PC-9 (cell line): ENCODE measurements at regions not wholly inside any gene's neighbourhood (a gene's known extent, or its start where the extent isn't known, plus 50 kb on each side); places are given as distances from the start of the nearest gene placed in this dataset.

Experiments used
- BruUV-seq: library from RNA; stranded (reverse); fragments of 400-500 nt; replicated peaks from 2 replicates; lab custom pipeline; 2021; lab: Mats Ljungman, UMichigan
- CTCF ChIA-PET: fragments of 300-600 bp; sonication (Branson Sonifier 250); formaldehyde crosslinking; loops from one replicate; lab custom pipeline; 2022; ENCODE audit warnings: antibody characterized with exemption; lab: Charles Lee
- POLR2A ChIA-PET: fragments of 300-600 bp; sonication (Branson Sonifier 250); formaldehyde crosslinking; loops from one replicate; lab custom pipeline; 2022; ENCODE audit warnings: antibody characterized with exemption; ENCODE audit not compliant: unreplicated experiment; lab: Charles Lee
- DNase-seq, 2 experiments: peaks; one replicate each; pipeline versions ENCODE4 v3.0.0 to v3.0.0-alpha.2; 2015 to 2022; ENCODE audit warnings: mixed read lengths in 1 of 2
- H2AFZ ChIP-seq: fragments of 200-600 bp; sonication (generic); 2 replicates; pipeline ENCODE4 v1.8.1; 2017; ENCODE audit warnings: antibody characterized with exemption
- H3F3A ChIP-seq: fragments of 200-600 bp; sonication (generic); 2 replicates; pipeline ENCODE4 v1.8.1; 2017; ENCODE audit warnings: antibody characterized with exemption, mild to moderate bottlenecking, low read depth; ENCODE audit not compliant: insufficient read depth
- H3K27ac ChIP-seq: fragments of 200-600 bp; sonication (generic); 2 replicates; pipeline ENCODE4 v1.6.1; 2016; ENCODE audit warnings: mixed run types
- H3K27me3 ChIP-seq: fragments of 200-600 bp; sonication (generic); 2 replicates; pipeline ENCODE4 v1.6.1; 2016; ENCODE audit warnings: low read depth, mixed run types; ENCODE audit not compliant: insufficient read depth
- H3K36me3 ChIP-seq: fragments of 200-600 bp; sonication (generic); 2 replicates; pipeline ENCODE4 v1.6.1; 2016; ENCODE audit warnings: low read depth, mixed run types
- H3K4me1 ChIP-seq: fragments of 200-600 bp; sonication (generic); replicated peaks from 2 replicates; pipeline ENCODE4 v1.6.1; 2016; ENCODE audit warnings: mixed run types; ENCODE audit not compliant: insufficient read depth
- H3K4me2 ChIP-seq: fragments of 200-600 bp; sonication (generic); 2 replicates; pipeline ENCODE4 v1.6.1; 2017; ENCODE audit warnings: mixed run types
- H3K4me3 ChIP-seq: fragments of 200-600 bp; sonication (generic); 2 replicates; pipeline ENCODE4 v1.6.1; 2016; ENCODE audit warnings: mixed run types
- H3K79me2 ChIP-seq: fragments of 200-600 bp; sonication (generic); 2 replicates; pipeline ENCODE4 v1.6.1; 2017; ENCODE audit warnings: low read depth, mixed run types
- H3K9me2 ChIP-seq: fragments of 200-600 bp; sonication (generic); 2 replicates; pipeline ENCODE4 v1.8.1; 2017; ENCODE audit warnings: mild to moderate bottlenecking; ENCODE audit not compliant: insufficient read depth
- H3K9me3 ChIP-seq: fragments of 200-600 bp; sonication (generic); 2 replicates; pipeline ENCODE4 v1.8.1; 2016; ENCODE audit warnings: low read depth; ENCODE audit not compliant: insufficient read depth
- H4K20me1 ChIP-seq: fragments of 200-600 bp; sonication (generic); 2 replicates; pipeline ENCODE4 v1.8.1; 2017; ENCODE audit not compliant: insufficient read depth
- CTCF ChIP-seq: fragments of 200-600 bp; sonication (generic); conservative IDR thresholded peaks from 2 replicates; pipeline ENCODE4 v1.6.1; 2017; ENCODE audit warnings: mixed run types, antibody characterized with exemption, mild to moderate bottlenecking, moderate library complexity
- EZH2 ChIP-seq: fragments of 200-600 bp; sonication (generic); IDR thresholded peaks from 2 replicates; pipeline ENCODE4 v1.8.0; 2017; ENCODE audit warnings: antibody characterized with exemption, low read depth
- intact Hi-C: fragments of 100-400 bp; cut with micrococcal nuclease; formaldehyde crosslinking; loops from one replicate; pipeline ENCODE4 v1.10.0; 2022; ENCODE audit not compliant: unreplicated experiment

- BruUV-seq = no TSS peak
- TF ChIP-seq EZH2 (no peak), CTCF (no peak)
- POLR2A ChIA-PET = interaction anchor here (0.6 to 0.7 kb wide), 2 partner anchors 565 to 1558 kb away, joined by 3 read pairs; no protein-coding TSS in a partner anchor
Observed at GRCh38 chr14:65945327-65945726, 532.8 kb downstream of the FUT8 start.

GRCh38 chr14:65946494-65946893, 534.0 kb downstream of the FUT8 start:
- Histone ChIP-seq H3K9me2 (no peaks in the 10 kb centered on the region), H3K27ac (no peak overlapping the region), H3K4me2 (no peak overlapping the region), H3K4me1 (peaks cover 9% of the 10 kb centered on the region), H3K4me3 (no peak overlapping the region), H4K20me1 (no peaks in the 10 kb centered on the region), H3K27me3 (no peaks in the 10 kb centered on the region), H3K9me3 (no peaks in the 10 kb centered on the region), H3F3A (no peaks in the 10 kb centered on the region), H3K79me2 (no peaks in the 10 kb centered on the region), H2AFZ (no peak overlapping the region), H3K36me3 (no peaks in the 10 kb centered on the region)
- CTCF ChIA-PET = no interaction called here
- no TSS peak for BruUV-seq
- TF ChIP-seq CTCF (no peak), EZH2 (no peak)
- no peak for DNase-seq
- POLR2A ChIA-PET = no interaction called here
- intact Hi-C loops = no loop called here

More at GRCh38 chr14:65945327-65945726, 532.8 kb downstream of the FUT8 start:
- no peak overlapping the region for H3K4me2 ChIP-seq
- H3K36me3 ChIP-seq = no peaks in the 10 kb centered on the region
- no peak for DNase-seq
- no peaks in the 10 kb centered on the region for H3F3A ChIP-seq
- no peak overlapping the region for H3K27ac ChIP-seq
- no peak overlapping the region for H3K4me3 ChIP-seq
- CTCF ChIA-PET = interaction anchor here (0.7 kb wide), 1 partner anchor 121 kb away, joined by 4 read pairs; no protein-coding TSS in a partner anchor
- H4K20me1 ChIP-seq = no peaks in the 10 kb centered on the region
- H3K4me1 ChIP-seq = peaks cover 9% of the 10 kb centered on the region
- intact Hi-C loops = no loop called here
- no peaks in the 10 kb centered on the region for H3K9me3 ChIP-seq
- no peaks in the 10 kb centered on the region for H3K79me2 ChIP-seq
- H3K9me2 ChIP-seq = no peaks in the 10 kb centered on the region
- no peaks in the 10 kb centered on the region for H3K27me3 ChIP-seq
- no peak overlapping the region for H2AFZ ChIP-seq

GRCh38 chr14:65948302-65948701, 535.8 kb downstream of the FUT8 start:
- POLR2A ChIA-PET = no interaction called here
- no TSS peak for BruUV-seq
- no peak for TF ChIP-seq EZH2
- no peak for TF ChIP-seq CTCF
- H3K4me2 ChIP-seq = no peak overlapping the region
- DNase-seq = no peak
- no peaks in the 10 kb centered on the region for H3K79me2 ChIP-seq
- H3K36me3 ChIP-seq = no peaks in the 10 kb centered on the region
- H3K27me3 ChIP-seq = no peaks in the 10 kb centered on the region
- no peaks in the 10 kb centered on the region for H3F3A ChIP-seq
- H3K9me2 ChIP-seq = no peaks in the 10 kb centered on the region
- H2AFZ ChIP-seq = no peak overlapping the region
- H3K27ac ChIP-seq = no peak overlapping the region
- no peaks in the 10 kb centered on the region for H4K20me1 ChIP-seq
- H3K9me3 ChIP-seq = no peaks in the 10 kb centered on the region
- no peak overlapping the region for H3K4me3 ChIP-seq
- intact Hi-C loops = no loop called here
- peaks cover 9% of the 10 kb centered on the region for H3K4me1 ChIP-seq
- CTCF ChIA-PET = no interaction called here
